GM13977 (cell line): ENCODE measurements at regions not wholly inside any gene's neighbourhood (a gene's known extent, or its start where the extent isn't known, plus 50 kb on each side); places are given as distances from the start of the nearest gene placed in this dataset.

Experiments used
- DNase-seq: peaks from one replicate; pipeline ENCODE4 v3.0.0; 2012; ENCODE audit warnings: low spot score
- in situ Hi-C: fragments of 300-500 bp; cut with MboI; formaldehyde crosslinking; loops from one replicate; pipeline ENCODE4 v1.12.0; 2022; ENCODE audit warnings: low sequenced_read_pairs, low pct_unique_long_range_greater_than_20kb, mixed read lengths, inconsistent platforms; ENCODE audit not compliant: unreplicated experiment
- TF ChIP-seq, protein P1 (sequence below): IDR thresholded peaks from 2 replicates; pipeline ENCODE4 v1.5.1; 2012; ENCODE audit warnings: mild to moderate bottlenecking, control low read depth; ENCODE audit not compliant: insufficient read depth; ENCODE audit errors: extremely low read depth, missing control alignments

DNA sequence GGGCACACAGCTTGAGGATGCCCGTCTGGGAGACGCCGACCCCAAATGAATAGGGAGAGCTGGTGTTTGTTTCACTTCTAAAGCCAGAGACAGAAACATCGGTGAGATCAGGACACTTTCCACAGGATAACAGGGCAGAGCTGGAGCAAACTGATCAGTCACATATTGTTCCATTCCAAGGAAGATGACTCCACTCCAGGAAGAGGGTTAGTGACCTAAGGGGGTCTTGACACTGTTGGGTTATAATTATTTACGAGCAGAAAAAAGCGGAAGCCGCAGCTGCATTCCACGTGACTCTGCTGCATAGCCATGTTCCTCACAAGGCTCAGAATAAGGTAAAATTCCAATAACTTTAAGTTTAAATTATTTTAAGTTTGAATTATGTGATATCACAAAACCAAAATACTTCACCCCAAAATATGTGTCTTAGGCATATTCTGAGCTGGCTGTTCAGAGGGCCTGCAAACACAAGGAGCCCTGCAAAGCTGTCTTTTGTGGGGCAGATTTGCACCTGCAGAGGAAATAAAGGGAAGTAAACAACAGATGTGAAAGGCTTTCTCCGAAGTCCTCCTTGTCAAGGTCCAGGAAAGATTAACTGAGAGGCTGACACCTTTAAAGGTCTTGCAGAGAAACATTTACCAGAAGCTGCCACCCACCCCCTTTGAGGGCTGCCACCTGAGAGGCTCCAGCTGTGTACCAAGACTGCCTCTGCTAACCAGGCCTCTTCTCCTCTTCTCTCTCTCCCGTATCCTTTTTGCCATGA lies 819.2 kb downstream of the UQCRFS1 start:
- in situ Hi-C loops, result no loop called here
- DNase-seq, result no peak
- TF ChIP-seq, protein P1, sequence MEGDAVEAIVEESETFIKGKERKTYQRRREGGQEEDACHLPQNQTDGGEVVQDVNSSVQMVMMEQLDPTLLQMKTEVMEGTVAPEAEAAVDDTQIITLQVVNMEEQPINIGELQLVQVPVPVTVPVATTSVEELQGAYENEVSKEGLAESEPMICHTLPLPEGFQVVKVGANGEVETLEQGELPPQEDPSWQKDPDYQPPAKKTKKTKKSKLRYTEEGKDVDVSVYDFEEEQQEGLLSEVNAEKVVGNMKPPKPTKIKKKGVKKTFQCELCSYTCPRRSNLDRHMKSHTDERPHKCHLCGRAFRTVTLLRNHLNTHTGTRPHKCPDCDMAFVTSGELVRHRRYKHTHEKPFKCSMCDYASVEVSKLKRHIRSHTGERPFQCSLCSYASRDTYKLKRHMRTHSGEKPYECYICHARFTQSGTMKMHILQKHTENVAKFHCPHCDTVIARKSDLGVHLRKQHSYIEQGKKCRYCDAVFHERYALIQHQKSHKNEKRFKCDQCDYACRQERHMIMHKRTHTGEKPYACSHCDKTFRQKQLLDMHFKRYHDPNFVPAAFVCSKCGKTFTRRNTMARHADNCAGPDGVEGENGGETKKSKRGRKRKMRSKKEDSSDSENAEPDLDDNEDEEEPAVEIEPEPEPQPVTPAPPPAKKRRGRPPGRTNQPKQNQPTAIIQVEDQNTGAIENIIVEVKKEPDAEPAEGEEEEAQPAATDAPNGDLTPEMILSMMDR, result no peak

DNA sequence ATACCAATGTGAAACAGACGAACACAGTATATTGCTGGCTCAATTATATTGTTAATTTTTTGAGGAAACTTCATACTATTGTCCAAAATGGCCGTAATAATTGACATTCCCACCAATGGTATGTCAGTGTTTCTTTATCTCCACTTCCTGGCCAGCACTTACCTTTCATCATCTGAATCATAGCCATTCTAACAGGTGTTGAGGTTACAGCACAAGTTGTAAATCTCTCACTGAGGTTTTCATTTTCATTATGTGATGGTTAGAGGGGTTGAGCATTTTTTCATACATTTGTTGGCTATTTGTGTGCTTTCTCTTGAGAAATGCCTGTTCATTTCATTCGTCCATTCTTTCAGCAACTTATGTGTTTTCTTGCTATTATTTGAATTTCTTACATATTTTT lies 824.0 kb downstream of the UQCRFS1 start:
- no peak for DNase-seq
- TF ChIP-seq, protein P1, result no peak
- in situ Hi-C loops, result no loop called here

DNA sequence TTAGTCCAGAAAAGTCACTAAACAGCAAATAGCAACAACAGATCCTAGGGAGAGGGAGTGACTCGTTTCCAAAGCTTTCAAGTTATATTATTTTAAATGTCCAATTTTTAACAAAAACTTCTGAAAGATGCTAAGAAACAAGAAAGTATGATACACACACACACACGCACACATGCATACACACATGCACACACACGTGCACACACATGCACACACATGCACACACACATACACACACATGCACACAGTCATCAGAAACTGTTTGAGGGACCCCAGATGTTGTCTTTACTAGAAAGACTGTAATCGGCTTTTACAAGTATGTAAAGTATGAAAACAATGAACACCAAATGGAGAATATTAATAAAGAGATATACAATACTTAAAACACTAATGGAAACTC lies 825.4 kb downstream of the UQCRFS1 start:
- DNase-seq, result no peak
- in situ Hi-C loops, result no loop called here
- TF ChIP-seq, protein P1, result no peak

DNA sequence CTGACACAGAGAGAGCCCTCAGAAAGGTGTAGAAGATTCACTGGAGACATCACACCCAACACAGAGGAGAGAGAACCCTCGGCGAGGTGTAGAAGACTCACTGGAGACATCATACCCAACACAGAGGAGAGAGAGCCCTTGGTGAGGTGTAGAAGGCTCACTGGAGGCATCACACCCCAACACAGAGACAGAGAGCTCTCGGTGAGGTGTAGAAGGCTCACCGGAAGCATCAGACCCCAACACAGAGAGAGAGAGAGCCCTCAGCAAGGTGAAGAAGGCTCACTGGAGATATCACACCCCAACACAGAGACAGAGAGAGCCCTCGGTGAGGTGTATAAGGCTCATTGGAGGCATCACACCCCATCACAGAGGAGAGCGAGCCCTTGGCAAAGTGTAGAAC lies 826.5 kb downstream of the UQCRFS1 start:
- TF ChIP-seq, protein P1, result no peak
- in situ Hi-C loops, result no loop called here
- no peak for DNase-seq

DNA sequence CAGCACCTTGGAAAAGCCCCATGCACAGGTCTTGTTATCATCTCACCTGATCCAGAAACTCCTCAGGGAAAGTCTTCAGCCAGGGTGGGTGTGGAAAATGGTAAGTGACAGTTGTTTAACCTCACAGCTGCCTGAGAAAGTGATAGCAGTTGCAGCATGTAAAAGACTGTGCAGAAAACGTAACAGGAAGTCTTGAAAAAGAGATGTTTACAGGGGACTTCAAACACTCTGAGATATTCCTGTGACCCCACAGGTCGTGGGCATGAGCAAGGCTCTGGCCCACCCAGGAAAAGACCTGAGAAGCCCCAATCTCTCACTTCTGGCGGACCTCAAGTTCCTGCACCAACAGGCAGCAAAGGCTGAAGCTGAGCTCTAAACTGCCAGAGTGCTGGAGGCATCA lies 826.9 kb downstream of the UQCRFS1 start:
- TF ChIP-seq, protein P1, result no peak
- in situ Hi-C loops, result no loop called here
- DNase-seq, result no peak

DNA sequence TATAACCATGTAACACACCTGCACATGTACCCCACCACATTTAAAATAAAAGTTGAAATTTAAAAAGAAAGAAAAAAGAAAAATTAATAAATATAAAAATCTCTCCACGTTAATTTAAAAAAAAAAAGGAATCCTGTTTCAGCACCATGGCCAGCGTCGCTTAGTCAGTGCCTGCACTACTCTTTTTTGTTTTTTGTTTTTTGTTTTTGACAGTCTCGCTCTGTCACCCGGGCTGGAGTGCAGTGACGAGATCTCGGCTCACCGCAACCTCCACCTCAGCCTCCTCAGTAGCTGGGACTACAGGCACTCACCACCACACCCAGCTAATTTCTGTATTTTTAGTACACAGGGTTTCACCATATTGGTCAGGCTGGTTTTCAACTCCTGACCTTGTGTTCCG lies 835.9 kb downstream of the UQCRFS1 start:
- in situ Hi-C loops, result no loop called here
- DNase-seq, result no peak
- TF ChIP-seq, protein P1, result no peak
